GM23338 (cell line): ENCODE measurements at regions not wholly inside any gene's neighbourhood (a gene's known extent, or its start where the extent isn't known, plus 50 kb on each side); places are given as distances from the start of the nearest gene placed in this dataset.

Experiments
- ATAC-seq: fragments of 200-7000 bp; cut with Tn5 transposase; 3 replicates; pipeline ENCODE4 v1.9.1; 2020
- DNase-seq: peaks from one replicate; pipeline ENCODE4 v3.0.0-alpha.2; 2015; ENCODE audit warnings: low spot score
- H2AFZ ChIP-seq: fragments of 200-600 bp; sonication (generic); 2 replicates; pipeline ENCODE4 v1.8.0; 2016; ENCODE audit warnings: antibody characterized with exemption, mild to moderate bottlenecking, moderate library complexity
- H3F3A ChIP-seq: fragments of 200-600 bp; sonication (generic); replicated peaks from 2 replicates; pipeline ENCODE4 v1.8.0; 2017; ENCODE audit warnings: antibody characterized with exemption, mixed run types, low read depth
- H3K27ac ChIP-seq: fragments of 200-600 bp; sonication (generic); 2 replicates; pipeline ENCODE4 v1.6.1; 2016; ENCODE audit warnings: low read depth
- H3K27me3 ChIP-seq: fragments of 200-600 bp; sonication (generic); 2 replicates; pipeline ENCODE4 v1.8.0; 2016; ENCODE audit warnings: mild to moderate bottlenecking, mixed run types, moderate library complexity; ENCODE audit not compliant: insufficient read depth
- H3K36me3 ChIP-seq: fragments of 200-600 bp; sonication (generic); 2 replicates; pipeline ENCODE4 v1.8.0; 2016; ENCODE audit warnings: mild to moderate bottlenecking; ENCODE audit not compliant: insufficient read depth
- H3K4me1 ChIP-seq: fragments of 200-600 bp; sonication (generic); 2 replicates; pipeline ENCODE4 v1.8.0; 2016; ENCODE audit warnings: mild to moderate bottlenecking, moderate library complexity; ENCODE audit not compliant: insufficient read depth
- H3K4me2 ChIP-seq: fragments of 200-600 bp; sonication (generic); 2 replicates; pipeline ENCODE4 v1.7.1; 2017; ENCODE audit warnings: mixed run types
- H3K4me3 ChIP-seq: fragments of 200-600 bp; sonication (generic); 2 replicates; pipeline ENCODE4 v1.6.1; 2016; ENCODE audit warnings: mixed run types
- H3K79me2 ChIP-seq: fragments of 200-600 bp; sonication (generic); replicated peaks from 2 replicates; pipeline ENCODE4 v1.8.0; 2017; ENCODE audit warnings: mild to moderate bottlenecking; ENCODE audit not compliant: insufficient read depth
- H3K9me2 ChIP-seq: fragments of 200-600 bp; sonication (generic); 2 replicates; pipeline ENCODE4 v1.8.0; 2017; ENCODE audit not compliant: insufficient read depth
- H4K20me1 ChIP-seq: fragments of 200-600 bp; sonication (generic); replicated peaks from 2 replicates; pipeline ENCODE4 v1.8.0; 2017; ENCODE audit warnings: mild to moderate bottlenecking; ENCODE audit not compliant: insufficient read depth
- H3K27ac Mint-ChIP-seq: 2 replicates; pipeline ENCODE4 v1.8.0; 2020; ENCODE audit warnings: inconsistent platforms, mild to moderate bottlenecking, moderate library complexity, mixed read lengths
- H3K27me3 Mint-ChIP-seq: 3 replicates; pipeline ENCODE4 v1.8.0; 2022; ENCODE audit warnings: low read depth, mild to moderate bottlenecking, moderate library complexity, mixed read lengths, inconsistent platforms; ENCODE audit not compliant: insufficient read depth, poor library complexity
- H3K36me3 Mint-ChIP-seq: 3 replicates; pipeline ENCODE4 v1.8.0; 2021; ENCODE audit warnings: low read depth, mild to moderate bottlenecking, inconsistent platforms, moderate library complexity, mixed read lengths
- H3K4me1 Mint-ChIP-seq: 3 replicates; pipeline ENCODE4 v1.8.0; 2020; ENCODE audit warnings: mild to moderate bottlenecking, inconsistent platforms, mixed read lengths
- H3K4me3 Mint-ChIP-seq: 3 replicates; pipeline ENCODE4 v1.8.0; 2021; ENCODE audit warnings: moderate library complexity, mild to moderate bottlenecking, inconsistent platforms, mixed read lengths
- H3K9me3 Mint-ChIP-seq: 3 replicates; pipeline ENCODE4 v1.8.0; 2020; ENCODE audit warnings: moderate library complexity, mild to moderate bottlenecking, inconsistent platforms, mixed read lengths
- CREB1 ChIP-seq: fragments of 250-450 bp; sonication (Bioruptor Pico); IDR thresholded peaks from 2 replicates; pipeline ENCODE4 v1.5.0; 2020; ENCODE audit warnings: low read depth, mild to moderate bottlenecking, moderate library complexity
- ETS1 ChIP-seq: IDR thresholded peaks from 2 replicates; pipeline ENCODE4 v1.6.1; 2016; ENCODE audit warnings: antibody characterized with exemption
- EZH2 ChIP-seq: fragments of 200-600 bp; sonication (generic); IDR thresholded peaks from one replicate; pipeline ENCODE4 v1.8.0; 2017; ENCODE audit warnings: antibody characterized with exemption, mild to moderate bottlenecking, low read depth; ENCODE audit not compliant: unreplicated experiment
- EZH2phosphoT487 ChIP-seq: fragments of 200-600 bp; sonication (generic); IDR thresholded peaks from one replicate; pipeline ENCODE4 v1.8.1; 2018; ENCODE audit warnings: antibody characterized with exemption; ENCODE audit not compliant: unreplicated experiment
- JUNB ChIP-seq: IDR thresholded peaks from one replicate; pipeline ENCODE4 v1.6.1; 2016; ENCODE audit warnings: antibody characterized with exemption; ENCODE audit not compliant: unreplicated experiment
- NANOG ChIP-seq: IDR thresholded peaks from 2 replicates; pipeline ENCODE4 v1.6.1; 2016; ENCODE audit warnings: antibody characterized with exemption, borderline replicate concordance
- POLR2AphosphoS5 ChIP-seq: IDR thresholded peaks from 2 replicates; pipeline ENCODE4 v1.6.1; 2016; ENCODE audit warnings: antibody characterized with exemption, low read depth
- STAT1 ChIP-seq: IDR thresholded peaks from one replicate; pipeline ENCODE4 v1.6.1; 2016; ENCODE audit warnings: antibody characterized with exemption; ENCODE audit not compliant: unreplicated experiment
- ZNF114 ChIP-seq: fragments of 250-450 bp; sonication (Bioruptor Pico); IDR thresholded peaks from 2 replicates; pipeline ENCODE4 v1.5.0; 2020; ENCODE audit warnings: mild to moderate bottlenecking, moderate library complexity
- ZNF331 ChIP-seq: fragments of 250-450 bp; sonication (Bioruptor Pico); IDR thresholded peaks from 2 replicates; pipeline ENCODE4 v1.5.0; 2020; ENCODE audit warnings: low read depth, mild to moderate bottlenecking, moderate library complexity
- TF ChIP-seq, protein P1 (sequence below): IDR thresholded peaks from one replicate; pipeline ENCODE4 v1.6.1; 2018; ENCODE audit warnings: antibody characterized with exemption; ENCODE audit not compliant: unreplicated experiment

DNA sequence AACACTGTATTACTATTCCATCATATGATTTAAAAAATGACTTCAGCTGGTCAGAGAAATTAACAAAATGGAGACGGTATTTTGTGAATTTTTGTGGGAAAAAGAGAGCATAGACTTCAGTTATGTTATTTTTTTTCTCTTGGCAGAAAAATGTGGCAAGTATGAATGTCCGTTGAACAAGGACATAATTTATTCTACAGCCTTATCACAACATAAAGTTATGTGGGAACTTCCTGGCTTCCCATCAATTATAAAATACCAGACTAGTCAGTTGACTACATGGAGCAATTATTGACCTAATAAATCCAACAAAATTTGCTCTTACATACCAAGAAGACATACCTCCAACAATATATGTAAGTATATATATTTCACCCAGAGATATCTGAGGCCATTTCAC is 88.6 kb upstream of the PPP1R3A start (continued):
- TF ChIP-seq, protein P1, sequence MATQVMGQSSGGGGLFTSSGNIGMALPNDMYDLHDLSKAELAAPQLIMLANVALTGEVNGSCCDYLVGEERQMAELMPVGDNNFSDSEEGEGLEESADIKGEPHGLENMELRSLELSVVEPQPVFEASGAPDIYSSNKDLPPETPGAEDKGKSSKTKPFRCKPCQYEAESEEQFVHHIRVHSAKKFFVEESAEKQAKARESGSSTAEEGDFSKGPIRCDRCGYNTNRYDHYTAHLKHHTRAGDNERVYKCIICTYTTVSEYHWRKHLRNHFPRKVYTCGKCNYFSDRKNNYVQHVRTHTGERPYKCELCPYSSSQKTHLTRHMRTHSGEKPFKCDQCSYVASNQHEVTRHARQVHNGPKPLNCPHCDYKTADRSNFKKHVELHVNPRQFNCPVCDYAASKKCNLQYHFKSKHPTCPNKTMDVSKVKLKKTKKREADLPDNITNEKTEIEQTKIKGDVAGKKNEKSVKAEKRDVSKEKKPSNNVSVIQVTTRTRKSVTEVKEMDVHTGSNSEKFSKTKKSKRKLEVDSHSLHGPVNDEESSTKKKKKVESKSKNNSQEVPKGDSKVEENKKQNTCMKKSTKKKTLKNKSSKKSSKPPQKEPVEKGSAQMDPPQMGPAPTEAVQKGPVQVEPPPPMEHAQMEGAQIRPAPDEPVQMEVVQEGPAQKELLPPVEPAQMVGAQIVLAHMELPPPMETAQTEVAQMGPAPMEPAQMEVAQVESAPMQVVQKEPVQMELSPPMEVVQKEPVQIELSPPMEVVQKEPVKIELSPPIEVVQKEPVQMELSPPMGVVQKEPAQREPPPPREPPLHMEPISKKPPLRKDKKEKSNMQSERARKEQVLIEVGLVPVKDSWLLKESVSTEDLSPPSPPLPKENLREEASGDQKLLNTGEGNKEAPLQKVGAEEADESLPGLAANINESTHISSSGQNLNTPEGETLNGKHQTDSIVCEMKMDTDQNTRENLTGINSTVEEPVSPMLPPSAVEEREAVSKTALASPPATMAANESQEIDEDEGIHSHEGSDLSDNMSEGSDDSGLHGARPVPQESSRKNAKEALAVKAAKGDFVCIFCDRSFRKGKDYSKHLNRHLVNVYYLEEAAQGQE = no peak
- TF ChIP-seq JUNB (no peak), EZH2phosphoT487 (no peak), ZNF114 (no peak)

- Histone ChIP-seq H3K4me1 (no peaks in the 10 kb centered on the region), H3K4me2 (no peak overlapping the region), H3K27me3 (no peaks in the 10 kb centered on the region), H3K79me2 (no peaks in the 10 kb centered on the region), H3K27ac (no peak overlapping the region), H3K36me3 (no peaks in the 10 kb centered on the region), H4K20me1 (no peaks in the 10 kb centered on the region), H3K4me3 (no peak overlapping the region), H3K9me2 (no peaks in the 10 kb centered on the region; the same call in 1 of the 2 replicates), H2AFZ (no peak overlapping the region), H3F3A (no peaks in the 10 kb centered on the region)
- H3K4me3 Mint-ChIP-seq = no peak overlapping the region
- peaks cover 4% of the 10 kb centered on the region; the same call in 1 of the 3 replicates for H3K36me3 Mint-ChIP-seq
- H3K27ac Mint-ChIP-seq = no peak overlapping the region
- H3K9me3 Mint-ChIP-seq = peaks cover 9% of the 10 kb centered on the region; the same call in 2 of the 3 replicates
- no peak for ATAC-seq
- no peaks in the 10 kb centered on the region for H3K27me3 Mint-ChIP-seq
- no peak for DNase-seq
- TF ChIP-seq EZH2 (no peak), STAT1 (no peak), NANOG (no peak), ETS1 (no peak), ZNF114 (no peak), POLR2AphosphoS5 (no peak), JUNB (no peak), CREB1 (CRISPR knock-in tag) (no peak), ZNF331 (no peak)
- TF ChIP-seq, protein P1 = no peak
- H3K4me1 Mint-ChIP-seq = no peaks in the 10 kb centered on the region
These were observed 80.1 kb upstream of the PPP1R3A start for GRCh38 chr7:113998934-113999333.
